ENCODE measurements at regions not wholly inside any gene's neighbourhood (a gene's known extent, or its start where the extent isn't known, plus 50 kb on each side); places are given as distances from the start of the nearest gene placed in this dataset.

DNA sequence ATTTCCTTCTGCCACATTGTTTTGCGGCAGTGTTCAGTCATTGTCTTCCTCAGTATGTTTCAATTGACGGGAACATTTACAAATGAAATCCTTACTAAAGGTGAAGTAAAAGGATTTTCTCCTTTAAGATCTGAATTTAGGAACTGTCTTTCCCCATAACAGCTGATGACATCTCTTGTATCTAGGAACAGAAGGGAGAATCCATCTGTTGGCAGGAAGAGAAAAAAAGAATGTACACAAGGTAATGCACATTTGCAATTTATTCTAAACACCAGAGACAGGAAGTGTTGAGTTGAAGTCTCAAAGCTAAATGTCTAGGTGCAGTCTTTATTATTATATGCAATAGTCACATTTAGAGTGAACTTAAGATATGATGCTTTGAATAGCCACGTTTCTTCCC, 334.5 kb downstream of the HDGFL1 start:
- TF ChIP-seq CTCF (IDR thresholded peaks at IDR 0.05) = no peak
- TF ChIP-seq POLR2A (IDR thresholded peaks at IDR 0.05) = no peak
